B cell (primary cell): ENCODE measurements at regions not wholly inside any gene's neighbourhood (a gene's known extent, or its start where the extent isn't known, plus 50 kb on each side); places are given as distances from the start of the nearest gene placed in this dataset.

Experiments used
- ATAC-seq: fragments of 200-7000 bp; cut with Tn5 transposase; one replicate; pipeline ENCODE4 v1.10.0; 2021; ENCODE audit warnings: low read depth, mild to moderate bottlenecking, moderate number of reproducible peaks, moderate library complexity
- CTCF ChIA-PET: fragments of 350-600 bp; sonication (Branson Sonifier 250); formaldehyde crosslinking; loops from one replicate; lab custom pipeline; 2021; ENCODE audit warnings: antibody characterized with exemption, inconsistent platforms; lab: Charles Lee
- POLR2A ChIA-PET: fragments of 350-600 bp; sonication (Branson Sonifier 250); formaldehyde crosslinking; loops from one replicate; lab custom pipeline; 2021; ENCODE audit warnings: antibody characterized with exemption; lab: Charles Lee
- DNase-seq: peaks from one replicate; pipeline ENCODE4 v3.0.0; 2013
- H2AFZ ChIP-seq: 2 replicates; pipeline ENCODE4 v1.6.1; 2012; ENCODE audit warnings: mild to moderate bottlenecking, low read depth, low read length; ENCODE audit not compliant: insufficient read depth, poor library complexity, severe bottlenecking
- H3K27ac ChIP-seq, 2 donors: 1 replicate in 1 of 2; 2 replicates in 1 of 2; pipeline ENCODE4 v1.5.1; 2012 to 2013; ENCODE audit warnings: low read length in 2 of 2, mild to moderate bottlenecking in 2 of 2, moderate library complexity in 1 of 2
- H3K27me3 ChIP-seq, 4 experiments: fragments of 200-600 bp in 1 of 4; sonication (generic) in 1 of 4; replicated peaks in 1 of 4; 1 replicate in 2 of 4; 2 replicates in 2 of 4; pipeline versions ENCODE4 v1.6.1 to v1.7.0; 2013 to 2016; ENCODE audit warnings: low read length in 3 of 4, mild to moderate bottlenecking in 2 of 4, mixed read lengths in 1 of 4, moderate library complexity in 1 of 4; ENCODE audit not compliant: insufficient read depth in 4 of 4, control insufficient read depth in 3 of 4; ENCODE audit errors: control extremely low read depth in 1 of 4
- H3K36me3 ChIP-seq, 2 experiments: replicated peaks in 1 of 2; 1 replicate in 1 of 2; 2 replicates in 1 of 2; pipeline versions ENCODE4 v1.6.1 to v1.7.1; 2013; ENCODE audit warnings: low read length in 1 of 2; ENCODE audit not compliant: insufficient read depth in 2 of 2, control insufficient read depth in 1 of 2; ENCODE audit errors: control extremely low read depth in 1 of 2, extremely low read depth in 1 of 2
- H3K4me1 ChIP-seq, 2 donors: fragments of 200-600 bp in 1 of 2; sonication (generic) in 1 of 2; 1 replicate in 1 of 2; 2 replicates in 1 of 2; pipeline versions ENCODE4 v1.5.1 to v1.6.1; 2013 to 2017; ENCODE audit warnings: low read length in 2 of 2; ENCODE audit not compliant: control insufficient read depth in 2 of 2, insufficient read depth in 2 of 2
- H3K4me2 ChIP-seq: replicated peaks from 2 replicates; pipeline ENCODE3; 2012; ENCODE audit warnings: mild to moderate bottlenecking, low read depth, low read length; ENCODE audit not compliant: poor library complexity, severe bottlenecking
- H3K4me3 ChIP-seq, 5 experiments: fragments of 200-600 bp in 1 of 5; sonication (generic) in 1 of 5; 1 replicate in 3 of 5; 2 replicates in 2 of 5; pipeline versions ENCODE4 v1.5.1 to v1.7.0; 2011 to 2016; ENCODE audit warnings: low read length in 4 of 5, mild to moderate bottlenecking in 4 of 5, low read depth in 2 of 5, control low read depth in 1 of 5, moderate library complexity in 1 of 5; ENCODE audit not compliant: insufficient read depth in 1 of 5; ENCODE audit errors: control extremely low read depth in 1 of 5, extremely low read depth in 1 of 5
- H3K79me2 ChIP-seq: fragments of 200-600 bp; sonication (generic); one replicate; pipeline ENCODE4 v1.6.0; 2016; ENCODE audit warnings: low read length; ENCODE audit not compliant: control insufficient read depth, insufficient read depth
- H3K9ac ChIP-seq: fragments of 200-600 bp; sonication (generic); 2 replicates; pipeline ENCODE4 v1.6.1; 2017; ENCODE audit warnings: mild to moderate bottlenecking, low read length, moderate library complexity
- H3K9me3 ChIP-seq, 3 donors: one replicate each; pipeline versions ENCODE4 v1.6.1 to v1.7.1; 2013; ENCODE audit warnings: low read length in 2 of 3; ENCODE audit not compliant: control insufficient read depth in 2 of 3, insufficient read depth in 1 of 3; ENCODE audit errors: control extremely low read depth in 1 of 3
- H4K20me1 ChIP-seq: 2 replicates; pipeline ENCODE4 v1.6.0; 2012; ENCODE audit warnings: mild to moderate bottlenecking, low read length; ENCODE audit not compliant: insufficient read depth, control insufficient read depth, poor library complexity, severe bottlenecking
- H3K27ac Mint-ChIP-seq: one replicate; pipeline ENCODE4 v1.8.0; 2021; ENCODE audit warnings: mixed read lengths
- H3K27me3 Mint-ChIP-seq: one replicate; pipeline ENCODE4 v1.8.0; 2021; ENCODE audit warnings: mixed read lengths
- H3K4me1 Mint-ChIP-seq: one replicate; pipeline ENCODE4 v1.8.0; 2021; ENCODE audit warnings: mixed read lengths
- H3K4me3 Mint-ChIP-seq: one replicate; pipeline ENCODE4 v1.8.0; 2021; ENCODE audit warnings: mixed read lengths
- H3K9me3 Mint-ChIP-seq: one replicate; pipeline ENCODE4 v1.8.0; 2022; ENCODE audit warnings: mixed read lengths; ENCODE audit not compliant: insufficient read depth
- CTCF ChIP-seq: fragments of 200-600 bp; IDR thresholded peaks from one replicate; pipeline ENCODE4 v1.8.0; 2022; ENCODE audit warnings: antibody characterized with exemption, mild to moderate bottlenecking
- EZH2 ChIP-seq: IDR thresholded peaks from 2 replicates; pipeline ENCODE4 v1.6.1; 2012; ENCODE audit warnings: borderline replicate concordance, low read depth, mild to moderate bottlenecking, moderate library complexity, low read length; ENCODE audit not compliant: insufficient read depth, poor library complexity, severe bottlenecking
- WGBS: methylation state at CpG from one replicate; pipeline ENCODE4 v1.1.5; 2013; ENCODE audit warnings: missing lambda C conversion rate; ENCODE audit not compliant: insufficient coverage; 5-methylcytosine and 5-hydroxymethylcytosine counted together
- intact Hi-C: fragments of 100-400 bp; cut with micrococcal nuclease; formaldehyde crosslinking; loops from one replicate; pipeline ENCODE4 v1.10.0; 2022

GRCh38 chr5:174549254-174549653 is 175.1 kb upstream of the MSX2 start:
- ChIA-PET POLR2A (no interaction called here), CTCF (no interaction called here)
- H3K4me2 ChIP-seq, result no peak overlapping the region
- H2AFZ ChIP-seq, result no peak overlapping the region
- H3K4me1 ChIP-seq, result no peaks in the 10 kb centered on the region
- H3K36me3 ChIP-seq, result no peaks in the 10 kb centered on the region
- no peaks in the 10 kb centered on the region for H3K79me2 ChIP-seq
- no peak overlapping the region for H3K9ac ChIP-seq
- Mint-ChIP-seq H3K9me3 (no peaks in the 10 kb centered on the region), H3K4me1 (no peaks in the 10 kb centered on the region), H3K27me3 (no peaks in the 10 kb centered on the region), H3K27ac (no peak overlapping the region), H3K4me3 (no peak overlapping the region)
- intact Hi-C loops, result no loop called here
- DNase-seq (no peak), ATAC-seq (no peak)
- H3K4me3 ChIP-seq, result no peak overlapping the region
- 95% methylated on average over 4 of the region's 5 CpGs for WGBS
- TF ChIP-seq EZH2 (no peak), CTCF (no peak)
- H3K9me3 ChIP-seq, result peaks cover 0 to 3% (median 0%) of the 10 kb centered on the region in 3 donors
- H3K27me3 ChIP-seq, result no peaks in the 10 kb centered on the region
- H4K20me1 ChIP-seq, result no peaks in the 10 kb centered on the region
- no peak overlapping the region for H3K27ac ChIP-seq

- Mint-ChIP-seq H3K4me1 (no peaks in the 10 kb centered on the region), H3K9me3 (no peaks in the 10 kb centered on the region), H3K27me3 (no peaks in the 10 kb centered on the region), H3K27ac (no peak overlapping the region), H3K4me3 (no peak overlapping the region)
- no peaks in the 10 kb centered on the region for H4K20me1 ChIP-seq
- H3K79me2 ChIP-seq, result no peaks in the 10 kb centered on the region
- TF ChIP-seq CTCF (no peak), EZH2 (no peak)
- no peak overlapping the region for H3K4me2 ChIP-seq
- 96% methylated on average over 4 of the region's 6 CpGs for WGBS
- H3K27me3 ChIP-seq, result no peaks in the 10 kb centered on the region
- CTCF ChIA-PET, result no interaction called here
- ATAC-seq, result no peak
- no peak overlapping the region for H3K27ac ChIP-seq
- no peak for DNase-seq
- no peak overlapping the region for H2AFZ ChIP-seq
- POLR2A ChIA-PET, result no interaction called here
- intact Hi-C loops, result no loop called here
- H3K9ac ChIP-seq, result no peak overlapping the region
- H3K4me3 ChIP-seq, result no peak overlapping the region
- H3K9me3 ChIP-seq, result peaks cover 0 to 6% (median 0%) of the 10 kb centered on the region in 3 donors
- no peaks in the 10 kb centered on the region for H3K4me1 ChIP-seq
- H3K36me3 ChIP-seq, result no peaks in the 10 kb centered on the region
These were observed 174.4 kb upstream of the MSX2 start for GRCh38 chr5:174550026-174550425.
